Fibroblast of lung (primary cell): ENCODE measurements at regions not wholly inside any gene's neighbourhood (a gene's known extent, or its start where the extent isn't known, plus 50 kb on each side); places are given as distances from the start of the nearest gene placed in this dataset.

Experiments
- DNase-seq, 2 donors: peaks; one replicate each; pipeline versions ENCODE4 v3.0.0 to v3.0.0-alpha.2; 2010; ENCODE audit warnings: low read depth in 2 of 2
- H2AFZ ChIP-seq: 2 replicates; pipeline ENCODE4 v1.5.1; 2012; ENCODE audit warnings: low read length, control low read depth, inconsistent platforms
- H3K27ac ChIP-seq: 2 replicates; pipeline ENCODE4 v1.5.1; 2011; ENCODE audit warnings: low read length, control low read depth; ENCODE audit not compliant: insufficient read depth
- H3K27me3 ChIP-seq: 2 replicates; pipeline ENCODE4 v1.5.1; 2011; ENCODE audit warnings: mild to moderate bottlenecking, low read length; ENCODE audit not compliant: control insufficient read depth, insufficient read depth
- H3K36me3 ChIP-seq: 2 replicates; pipeline ENCODE4 v1.5.1; 2011; ENCODE audit warnings: low read length; ENCODE audit not compliant: control insufficient read depth, insufficient read depth
- H3K4me1 ChIP-seq: 2 replicates; pipeline ENCODE4 v1.5.1; 2011; ENCODE audit warnings: low read length; ENCODE audit not compliant: control insufficient read depth, insufficient read depth; ENCODE audit errors: extremely low read depth
- H3K4me2 ChIP-seq: 2 replicates; pipeline ENCODE4 v1.5.1; 2011; ENCODE audit warnings: low read length, control low read depth; ENCODE audit not compliant: insufficient read depth; ENCODE audit errors: extremely low read depth
- H3K4me3 ChIP-seq, 4 experiments: fragments of 200-600 bp in 1 of 4; sonication (generic) in 1 of 4; replicated peaks in 1 of 4; 2 replicates each; pipeline ENCODE4 v1.5.1; 2011 to 2016; ENCODE audit warnings: low read length in 4 of 4, low read depth in 3 of 4, mild to moderate bottlenecking in 3 of 4, control low read depth in 2 of 4, inconsistent platforms in 1 of 4, mixed read lengths in 1 of 4; ENCODE audit not compliant: insufficient read depth in 1 of 4; ENCODE audit errors: control extremely low read depth in 1 of 4
- H3K79me2 ChIP-seq: 2 replicates; pipeline ENCODE4 v1.5.1; 2012; ENCODE audit warnings: mild to moderate bottlenecking, low read length, inconsistent platforms; ENCODE audit not compliant: control insufficient read depth, insufficient read depth
- H3K9ac ChIP-seq: 2 replicates; pipeline ENCODE4 v1.5.1; 2011; ENCODE audit warnings: mild to moderate bottlenecking, low read length, control low read depth; ENCODE audit not compliant: insufficient read depth
- H3K9me3 ChIP-seq: 2 replicates; pipeline ENCODE4 v1.5.1; 2012; ENCODE audit warnings: low read depth, low read length; ENCODE audit not compliant: control insufficient read depth, insufficient read depth
- H4K20me1 ChIP-seq: 2 replicates; pipeline ENCODE4 v1.5.1; 2011; ENCODE audit warnings: low read length; ENCODE audit not compliant: control insufficient read depth, insufficient read depth; ENCODE audit errors: extremely low read depth
- EZH2 ChIP-seq: IDR thresholded peaks from 2 replicates; pipeline ENCODE4 v1.5.1; 2012; ENCODE audit warnings: low read length, control low read depth, mild to moderate bottlenecking; ENCODE audit errors: missing control alignments
- TF ChIP-seq, protein P1 (sequence below), 2 donors: IDR thresholded peaks in 1 of 2; conservative IDR thresholded peaks in 1 of 2; 1 replicate in 1 of 2; 2 replicates in 1 of 2; pipeline ENCODE4 v1.5.1; 2011 to 2012; ENCODE audit warnings: low read length in 2 of 2, control low read depth in 1 of 2, inconsistent platforms in 1 of 2, low read depth in 1 of 2, mild to moderate bottlenecking in 1 of 2

DNA sequence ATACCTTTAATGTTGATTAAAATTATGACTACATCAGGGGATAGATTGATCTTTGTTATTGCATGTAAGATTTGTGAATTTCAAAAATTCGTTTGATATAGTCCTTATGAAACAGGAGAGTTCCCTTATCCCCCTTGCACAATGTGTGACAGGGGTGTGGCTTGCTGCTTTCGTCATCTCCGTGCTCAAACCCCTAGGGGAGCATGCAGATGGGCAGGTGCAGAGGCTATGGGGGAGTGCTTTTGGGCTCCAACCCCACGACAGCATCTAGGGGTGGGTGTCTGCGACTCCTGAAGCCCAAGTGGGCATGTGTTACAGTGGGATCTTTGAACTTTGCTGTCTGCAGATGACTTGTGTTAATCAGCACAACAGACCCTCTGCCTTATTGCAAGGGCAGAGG is 360.1 kb upstream of the GOLIM4 start:
- H2AFZ ChIP-seq: no peak overlapping the region
- H3K79me2 ChIP-seq: no peaks in the 10 kb centered on the region
- H3K27ac ChIP-seq: no peak overlapping the region
- H3K4me1 ChIP-seq: no peaks in the 10 kb centered on the region
- H3K36me3 ChIP-seq: no peaks in the 10 kb centered on the region
- TF ChIP-seq EZH2: no peak
- TF ChIP-seq, protein P1, sequence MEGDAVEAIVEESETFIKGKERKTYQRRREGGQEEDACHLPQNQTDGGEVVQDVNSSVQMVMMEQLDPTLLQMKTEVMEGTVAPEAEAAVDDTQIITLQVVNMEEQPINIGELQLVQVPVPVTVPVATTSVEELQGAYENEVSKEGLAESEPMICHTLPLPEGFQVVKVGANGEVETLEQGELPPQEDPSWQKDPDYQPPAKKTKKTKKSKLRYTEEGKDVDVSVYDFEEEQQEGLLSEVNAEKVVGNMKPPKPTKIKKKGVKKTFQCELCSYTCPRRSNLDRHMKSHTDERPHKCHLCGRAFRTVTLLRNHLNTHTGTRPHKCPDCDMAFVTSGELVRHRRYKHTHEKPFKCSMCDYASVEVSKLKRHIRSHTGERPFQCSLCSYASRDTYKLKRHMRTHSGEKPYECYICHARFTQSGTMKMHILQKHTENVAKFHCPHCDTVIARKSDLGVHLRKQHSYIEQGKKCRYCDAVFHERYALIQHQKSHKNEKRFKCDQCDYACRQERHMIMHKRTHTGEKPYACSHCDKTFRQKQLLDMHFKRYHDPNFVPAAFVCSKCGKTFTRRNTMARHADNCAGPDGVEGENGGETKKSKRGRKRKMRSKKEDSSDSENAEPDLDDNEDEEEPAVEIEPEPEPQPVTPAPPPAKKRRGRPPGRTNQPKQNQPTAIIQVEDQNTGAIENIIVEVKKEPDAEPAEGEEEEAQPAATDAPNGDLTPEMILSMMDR (conservative IDR thresholded peaks at IDR 0.05 in 1 of 2, IDR thresholded peaks at IDR 0.05 in 1 of 2; ENCODE audit: low read depth in 1 of 2, low read length in 2 of 2): no peak
- H4K20me1 ChIP-seq: no peaks in the 10 kb centered on the region
- no peaks in the 10 kb centered on the region for H3K9me3 ChIP-seq
- DNase-seq: no peak
- no peak overlapping the region for H3K9ac ChIP-seq
- H3K27me3 ChIP-seq: no peaks in the 10 kb centered on the region
- H3K4me3 ChIP-seq: no peak overlapping the region
- no peak overlapping the region for H3K4me2 ChIP-seq

DNA sequence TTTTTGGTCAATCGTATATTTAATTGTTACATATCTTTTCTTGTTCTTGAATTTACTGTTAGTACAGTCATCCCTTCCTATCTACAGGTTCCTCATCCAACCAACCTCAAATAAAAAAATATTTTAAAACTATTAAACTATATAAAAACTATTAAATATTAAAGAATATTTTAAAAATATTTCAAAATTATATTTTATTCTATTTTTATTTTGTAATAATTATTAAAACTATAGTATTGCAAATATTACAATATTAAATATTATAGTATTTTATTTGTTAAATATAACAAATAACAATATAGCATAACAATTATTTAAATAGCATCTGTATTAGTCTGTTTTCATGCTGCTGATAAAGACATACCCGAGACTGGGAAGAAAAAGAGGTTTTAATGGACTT is 357.9 kb upstream of the GOLIM4 start:
- Histone ChIP-seq H3K27me3 (no peaks in the 10 kb centered on the region), H3K4me1 (no peaks in the 10 kb centered on the region), H3K9me3 (no peaks in the 10 kb centered on the region), H3K4me3 (no peak overlapping the region), H3K9ac (no peak overlapping the region), H3K4me2 (no peak overlapping the region), H3K27ac (no peak overlapping the region), H3K79me2 (no peaks in the 10 kb centered on the region), H4K20me1 (no peaks in the 10 kb centered on the region), H2AFZ (no peak overlapping the region), H3K36me3 (no peaks in the 10 kb centered on the region)
- TF ChIP-seq, protein P1 (conservative IDR thresholded peaks at IDR 0.05 in 1 of 2, IDR thresholded peaks at IDR 0.05 in 1 of 2; ENCODE audit: low read depth in 1 of 2, low read length in 2 of 2): no peak
- TF ChIP-seq EZH2: no peak
- no peak for DNase-seq

DNA sequence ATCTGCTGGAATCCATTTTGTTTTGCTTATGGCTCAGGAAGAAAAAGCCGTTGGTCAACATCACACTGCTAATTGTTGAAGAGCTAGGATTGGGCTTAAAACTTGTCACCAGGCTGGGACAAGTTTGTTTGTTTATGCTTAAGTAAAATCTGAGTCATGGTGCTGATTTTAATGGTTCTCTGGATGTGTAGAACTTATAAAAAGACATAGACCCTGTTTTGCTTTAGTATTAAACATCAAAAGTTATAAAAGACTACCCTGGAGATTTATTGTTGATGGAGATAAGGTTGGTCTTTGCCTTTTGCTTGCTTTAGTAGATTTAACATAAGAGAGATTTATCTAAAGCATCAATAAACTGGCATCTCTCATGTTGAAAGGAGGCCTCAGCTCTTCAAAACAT is 348.2 kb upstream of the GOLIM4 start:
- H3K9me3 ChIP-seq: no peaks in the 10 kb centered on the region
- H3K4me3 ChIP-seq: no peak overlapping the region
- H3K27ac ChIP-seq: no peak overlapping the region
- no peak overlapping the region for H3K9ac ChIP-seq
- no peak overlapping the region for H2AFZ ChIP-seq
- H3K27me3 ChIP-seq: no peaks in the 10 kb centered on the region
- no peaks in the 10 kb centered on the region for H3K79me2 ChIP-seq
- H3K4me1 ChIP-seq: no peaks in the 10 kb centered on the region
- H4K20me1 ChIP-seq: no peaks in the 10 kb centered on the region
- no peak for TF ChIP-seq EZH2
- TF ChIP-seq, protein P1 (conservative IDR thresholded peaks at IDR 0.05 in 1 of 2, IDR thresholded peaks at IDR 0.05 in 1 of 2; ENCODE audit: low read depth in 1 of 2, low read length in 2 of 2): no peak
- H3K36me3 ChIP-seq: no peaks in the 10 kb centered on the region
- H3K4me2 ChIP-seq: no peak overlapping the region
- DNase-seq: no peak
